Activated CD4-positive, alpha-beta T cell treated with anti-CD3 and anti-CD28 coated beads for 36 hours (primary cell): ENCODE measurements at regions not wholly inside any gene's neighbourhood (a gene's known extent, or its start where the extent isn't known, plus 50 kb on each side); places are given as distances from the start of the nearest gene placed in this dataset.

Experiments used
- ATAC-seq: fragments of 200-7000 bp; cut with Tn5 transposase; one replicate; pipeline ENCODE4 v1.10.0; 2021; ENCODE audit warnings: mild to moderate bottlenecking, moderate library complexity
- CTCF ChIA-PET: fragments of 350-600 bp; sonication (Branson Sonifier 250); formaldehyde crosslinking; loops from one replicate; lab custom pipeline; 2021; ENCODE audit warnings: antibody characterized with exemption; lab: Charles Lee
- POLR2A ChIA-PET: fragments of 350-600 bp; sonication (Branson Sonifier 250); formaldehyde crosslinking; loops from one replicate; lab custom pipeline; 2021; ENCODE audit warnings: antibody characterized with exemption, inconsistent platforms; lab: Charles Lee
- DNase-seq: peaks from one replicate; pipeline ENCODE4 v3.0.0-alpha.2; 2020
- H3K27ac Mint-ChIP-seq: one replicate; pipeline ENCODE4 v1.8.0; 2021; ENCODE audit warnings: mixed read lengths
- H3K27me3 Mint-ChIP-seq: one replicate; pipeline ENCODE4 v1.8.0; 2021; ENCODE audit warnings: mixed read lengths
- H3K36me3 Mint-ChIP-seq: one replicate; pipeline ENCODE4 v1.8.0; 2021; ENCODE audit warnings: low read depth, mixed read lengths
- H3K4me1 Mint-ChIP-seq: one replicate; pipeline ENCODE4 v1.8.0; 2021; ENCODE audit warnings: mixed read lengths
- H3K4me3 Mint-ChIP-seq: one replicate; pipeline ENCODE4 v1.8.0; 2021; ENCODE audit warnings: mild to moderate bottlenecking, moderate library complexity, mixed read lengths
- H3K9me3 Mint-ChIP-seq: one replicate; pipeline ENCODE4 v1.8.0; 2021; ENCODE audit warnings: low read depth, mixed read lengths
- intact Hi-C, 2 experiments: fragments of 100-400 bp; cut with DNase I in 1 of 2; cut with micrococcal nuclease in 1 of 2; formaldehyde crosslinking; loops; one replicate each; pipeline versions ENCODE4 v1.14.2 to v1.15.1; 2022 to 2024; cut with DNase I, micrococcal nuclease

- no peak for ATAC-seq
- H3K36me3 Mint-ChIP-seq, result no peaks in the 10 kb centered on the region
- ChIA-PET CTCF (no interaction called here), POLR2A (no interaction called here)
- H3K27me3 Mint-ChIP-seq, result no peaks in the 10 kb centered on the region
- DNase-seq, result no peak
- H3K9me3 Mint-ChIP-seq, result peaks cover 13% of the 10 kb centered on the region
- no peak overlapping the region for H3K4me3 Mint-ChIP-seq
- no peak overlapping the region for H3K27ac Mint-ChIP-seq
- H3K4me1 Mint-ChIP-seq, result no peaks in the 10 kb centered on the region
- intact Hi-C loops, result no loop called here
Measured at GRCh38 chr13:63586467-63586866, 2170.8 kb upstream of the PCDH20 start.

GRCh38 chr13:63578796-63579195 is 2163.1 kb upstream of the PCDH20 start:
- Mint-ChIP-seq H3K36me3 (no peaks in the 10 kb centered on the region), H3K9me3 (peaks cover 14% of the 10 kb centered on the region), H3K27ac (no peak overlapping the region), H3K27me3 (no peaks in the 10 kb centered on the region), H3K4me3 (no peak overlapping the region), H3K4me1 (no peaks in the 10 kb centered on the region)
- ChIA-PET POLR2A (no interaction called here), CTCF (no interaction called here)
- DNase-seq, result no peak
- ATAC-seq, result no peak
- intact Hi-C loops, result no loop called here

- Mint-ChIP-seq H3K27ac (no peak overlapping the region), H3K27me3 (no peaks in the 10 kb centered on the region), H3K36me3 (no peaks in the 10 kb centered on the region), H3K4me3 (no peak overlapping the region), H3K9me3 (peaks cover 5% of the 10 kb centered on the region), H3K4me1 (no peaks in the 10 kb centered on the region)
- ChIA-PET CTCF (no interaction called here), POLR2A (no interaction called here)
- DNase-seq (no peak), ATAC-seq (no peak)
- intact Hi-C loops, result loop anchor here in 1 of 2 experiments (5.0 kb wide), 1 partner anchor 1110 kb away; no protein-coding TSS in a partner anchor
Measured at GRCh38 chr13:63567031-63567430, 2151.4 kb upstream of the PCDH20 start.

GRCh38 chr13:63554157-63554556 is 2138.5 kb upstream of the PCDH20 start:
- CTCF ChIA-PET, result interaction anchor here (0.6 kb wide), 1 partner anchor 17 kb away, joined by 3 read pairs; no protein-coding TSS in a partner anchor
- ATAC-seq, result no peak
- POLR2A ChIA-PET, result no interaction called here
- Mint-ChIP-seq H3K27me3 (no peaks in the 10 kb centered on the region), H3K4me3 (no peak overlapping the region), H3K27ac (no peak overlapping the region), H3K9me3 (no peaks in the 10 kb centered on the region), H3K4me1 (no peaks in the 10 kb centered on the region), H3K36me3 (no peaks in the 10 kb centered on the region)
- intact Hi-C loops, result no loop called here
- DNase-seq, result no peak

- ChIA-PET POLR2A (no interaction called here), CTCF (no interaction called here)
- ATAC-seq (no peak), DNase-seq (no peak)
- Mint-ChIP-seq H3K27me3 (no peaks in the 10 kb centered on the region), H3K9me3 (no peaks in the 10 kb centered on the region), H3K4me3 (no peak overlapping the region), H3K27ac (no peak overlapping the region), H3K36me3 (no peaks in the 10 kb centered on the region), H3K4me1 (no peaks in the 10 kb centered on the region)
- intact Hi-C loops, result no loop called here
Measured at GRCh38 chr13:63551731-63552130, 2136.1 kb upstream of the PCDH20 start.

GRCh38 chr13:63546524-63546923 is 2130.9 kb upstream of the PCDH20 start:
- POLR2A ChIA-PET, result no interaction called here
- H3K27me3 Mint-ChIP-seq, result no peaks in the 10 kb centered on the region
- ATAC-seq, result no peak

DNA sequence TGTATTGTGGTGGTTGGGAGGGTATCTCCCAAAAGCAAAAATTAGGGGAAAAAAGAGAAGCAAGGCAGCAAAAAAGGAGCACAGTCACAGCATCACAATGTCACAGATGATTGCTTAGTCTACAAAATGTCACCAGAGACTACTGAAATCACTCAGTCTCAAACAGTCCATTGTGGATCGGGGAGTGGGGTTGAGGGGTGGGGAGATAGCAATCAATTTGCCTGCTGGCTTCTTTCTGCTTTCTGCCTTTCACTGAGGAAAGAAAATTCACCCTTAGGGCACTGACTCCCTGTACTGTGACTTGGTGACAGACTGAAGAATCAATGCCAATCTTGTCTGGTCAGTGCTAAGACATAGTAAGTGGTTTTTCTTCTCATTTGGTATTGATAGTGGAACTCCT is 2127.1 kb upstream of the PCDH20 start:
- ChIA-PET CTCF (no interaction called here), POLR2A (no interaction called here)
- H3K4me1 Mint-ChIP-seq, result no peaks in the 10 kb centered on the region
- intact Hi-C loops, result no loop called here
- DNase-seq, result no peak
- H3K27ac Mint-ChIP-seq, result no peak overlapping the region
- H3K36me3 Mint-ChIP-seq, result no peaks in the 10 kb centered on the region
- no peak overlapping the region for H3K4me3 Mint-ChIP-seq
- H3K27me3 Mint-ChIP-seq, result no peaks in the 10 kb centered on the region
- no peak for ATAC-seq
- peaks cover 7% of the 10 kb centered on the region for H3K9me3 Mint-ChIP-seq

More at GRCh38 chr13:63546524-63546923, 2130.9 kb upstream of the PCDH20 start:
- H3K4me1 Mint-ChIP-seq, result no peaks in the 10 kb centered on the region
- no peaks in the 10 kb centered on the region for H3K9me3 Mint-ChIP-seq
- no peak overlapping the region for H3K4me3 Mint-ChIP-seq
- intact Hi-C loops, result no loop called here
- DNase-seq, result no peak
- CTCF ChIA-PET, result no interaction called here
- no peak overlapping the region for H3K27ac Mint-ChIP-seq
- no peaks in the 10 kb centered on the region for H3K36me3 Mint-ChIP-seq

DNA sequence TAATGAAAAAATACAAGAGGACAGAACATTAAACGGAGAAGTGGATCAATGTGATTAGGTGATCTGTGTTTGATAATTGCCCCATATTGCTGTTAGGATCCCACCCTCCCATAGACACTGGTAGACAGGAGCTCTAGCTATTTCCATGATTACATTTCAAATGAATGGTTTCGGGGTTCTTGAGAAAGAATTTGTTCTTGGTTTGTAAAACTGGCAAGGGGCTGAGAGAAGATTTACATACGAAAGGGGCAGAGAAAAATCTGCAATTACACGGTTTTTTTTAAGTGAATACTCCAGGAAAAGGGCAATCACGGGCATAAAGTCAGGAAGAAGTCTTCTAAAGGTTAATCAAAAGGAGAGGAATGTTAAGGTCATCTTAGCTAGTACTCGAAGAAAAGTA is 2125.7 kb upstream of the PCDH20 start:
- intact Hi-C loops, result no loop called here
- POLR2A ChIA-PET, result interaction anchor here (0.7 kb wide), 1 partner anchor 47 kb away, joined by 4 read pairs; no protein-coding TSS in a partner anchor
- Mint-ChIP-seq H3K27ac (no peak overlapping the region), H3K36me3 (no peaks in the 10 kb centered on the region), H3K4me1 (no peaks in the 10 kb centered on the region), H3K9me3 (peaks cover 7% of the 10 kb centered on the region), H3K27me3 (no peaks in the 10 kb centered on the region), H3K4me3 (no peak overlapping the region)
- DNase-seq (no peak), ATAC-seq (no peak)
- CTCF ChIA-PET, result no interaction called here

- H3K4me1 Mint-ChIP-seq, result no peaks in the 10 kb centered on the region
- POLR2A ChIA-PET, result no interaction called here
- H3K9me3 Mint-ChIP-seq, result peaks cover 7% of the 10 kb centered on the region
- DNase-seq, result no peak
- intact Hi-C loops, result no loop called here
- no peak overlapping the region for H3K27ac Mint-ChIP-seq
- H3K27me3 Mint-ChIP-seq, result no peaks in the 10 kb centered on the region
- no peaks in the 10 kb centered on the region for H3K36me3 Mint-ChIP-seq
- H3K4me3 Mint-ChIP-seq, result no peak overlapping the region
- CTCF ChIA-PET, result no interaction called here
- ATAC-seq, result no peak
Measured at GRCh38 chr13:63540061-63540460, 2124.4 kb upstream of the PCDH20 start.

GRCh38 chr13:63517371-63517770 is 2101.7 kb upstream of the PCDH20 start:
- H3K36me3 Mint-ChIP-seq, result no peaks in the 10 kb centered on the region
- no peak for ATAC-seq
- H3K9me3 Mint-ChIP-seq, result peaks cover 1% of the 10 kb centered on the region
- intact Hi-C loops, result no loop called here
- CTCF ChIA-PET, result no interaction called here
- no peaks in the 10 kb centered on the region for H3K4me1 Mint-ChIP-seq
- no peak overlapping the region for H3K4me3 Mint-ChIP-seq
- POLR2A ChIA-PET, result no interaction called here
- H3K27ac Mint-ChIP-seq, result no peak overlapping the region
- DNase-seq, result no peak
- H3K27me3 Mint-ChIP-seq, result no peaks in the 10 kb centered on the region

- Mint-ChIP-seq H3K4me3 (no peak overlapping the region), H3K27me3 (no peaks in the 10 kb centered on the region), H3K9me3 (peaks cover 1% of the 10 kb centered on the region), H3K27ac (no peak overlapping the region), H3K36me3 (no peaks in the 10 kb centered on the region), H3K4me1 (no peaks in the 10 kb centered on the region)
- POLR2A ChIA-PET, result no interaction called here
- intact Hi-C loops, result no loop called here
- ATAC-seq (no peak), DNase-seq (no peak)
- CTCF ChIA-PET, result no interaction called here
Measured at GRCh38 chr13:63516124-63516523, 2100.5 kb upstream of the PCDH20 start.

GRCh38 chr13:63514886-63515285 is 2099.2 kb upstream of the PCDH20 start:
- Mint-ChIP-seq H3K27ac (no peak overlapping the region), H3K36me3 (no peaks in the 10 kb centered on the region), H3K9me3 (peaks cover 1% of the 10 kb centered on the region), H3K4me3 (no peak overlapping the region), H3K27me3 (no peaks in the 10 kb centered on the region), H3K4me1 (no peaks in the 10 kb centered on the region)
- POLR2A ChIA-PET, result no interaction called here
- intact Hi-C loops, result no loop called here
- CTCF ChIA-PET, result no interaction called here
- ATAC-seq (no peak), DNase-seq (no peak)

- Mint-ChIP-seq H3K27me3 (no peaks in the 10 kb centered on the region), H3K4me3 (no peak overlapping the region), H3K4me1 (no peaks in the 10 kb centered on the region), H3K9me3 (peaks cover 4% of the 10 kb centered on the region), H3K27ac (no peak overlapping the region), H3K36me3 (no peaks in the 10 kb centered on the region)
- DNase-seq (no peak), ATAC-seq (no peak)
- intact Hi-C loops, result no loop called here
- POLR2A ChIA-PET, result no interaction called here
- CTCF ChIA-PET, result no interaction called here
Measured at GRCh38 chr13:63512095-63512494, 2096.4 kb upstream of the PCDH20 start.
